ENCODE measurements at regions not wholly inside any gene's neighbourhood (a gene's known extent, or its start where the extent isn't known, plus 50 kb on each side); places are given as distances from the start of the nearest gene placed in this dataset.
A peak's percentile ranks its signal among the peaks of the same experiment; 100 is the strongest.

DNA sequence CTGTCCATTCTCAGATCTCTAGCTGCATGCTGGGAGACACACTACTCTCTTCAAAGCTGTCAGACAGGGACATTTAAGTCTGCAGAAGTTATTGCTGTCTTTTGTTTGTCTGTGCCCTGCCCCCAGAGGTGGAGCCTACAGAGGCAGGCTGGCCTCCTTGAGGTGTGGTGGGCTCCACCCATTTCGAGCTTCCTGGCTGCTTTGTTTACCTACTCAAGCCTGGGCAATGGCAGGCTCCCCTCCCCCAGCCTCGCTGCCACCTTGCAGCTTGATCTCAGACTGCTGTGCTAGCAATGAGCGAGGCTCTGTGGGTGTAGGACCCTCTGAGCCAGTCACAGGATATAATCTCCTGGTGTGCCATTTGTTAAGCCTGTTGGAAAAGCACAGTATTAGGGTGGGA, 59.4 kb upstream of the NUDT11 start:
- peak; percentile 1 for DNase-seq (ENCODE audit: low spot score)

Data from HT-29 (cell line).